ENCODE measurements at regions not wholly inside any gene's neighbourhood (a gene's known extent, or its start where the extent isn't known, plus 50 kb on each side); places are given as distances from the start of the nearest gene placed in this dataset.

DNA sequence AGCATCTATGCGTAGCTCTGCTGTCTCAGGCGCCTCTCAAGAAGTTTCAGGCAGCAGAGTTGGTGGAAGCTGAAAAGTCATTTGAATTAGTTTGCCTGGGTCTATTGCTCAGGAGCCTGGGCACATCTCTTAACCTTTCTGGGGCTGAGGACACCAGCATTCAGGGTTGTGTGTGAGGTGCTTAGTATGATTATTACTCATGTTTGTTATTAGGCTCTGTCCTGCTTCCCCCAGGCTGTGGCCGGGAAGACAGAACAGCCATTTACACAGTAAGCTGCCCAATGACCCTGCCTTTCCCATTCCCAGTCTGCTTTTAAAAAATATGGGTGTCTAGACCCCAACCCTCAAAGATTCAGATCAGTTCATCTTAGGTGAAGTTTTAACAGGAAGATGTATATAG, 53.9 kb upstream of the CACNA1E start:
- no peak for DNase-seq (ENCODE audit: low read depth in 2 of 2)

GRCh38 chr1:181430015-181430885, 53.1 kb upstream of the CACNA1E start:
- DNase-seq (ENCODE audit: low read depth in 2 of 2) = no peak
